B cell (primary cell): ENCODE measurements at regions not wholly inside any gene's neighbourhood (a gene's known extent, or its start where the extent isn't known, plus 50 kb on each side); places are given as distances from the start of the nearest gene placed in this dataset.

Experiments
- ATAC-seq: fragments of 200-7000 bp; cut with Tn5 transposase; one replicate; pipeline ENCODE4 v1.10.0; 2021; ENCODE audit warnings: low read depth, mild to moderate bottlenecking, moderate number of reproducible peaks, moderate library complexity
- CTCF ChIA-PET: fragments of 350-600 bp; sonication (Branson Sonifier 250); formaldehyde crosslinking; loops from one replicate; lab custom pipeline; 2021; ENCODE audit warnings: antibody characterized with exemption, inconsistent platforms; lab: Charles Lee
- POLR2A ChIA-PET: fragments of 350-600 bp; sonication (Branson Sonifier 250); formaldehyde crosslinking; loops from one replicate; lab custom pipeline; 2021; ENCODE audit warnings: antibody characterized with exemption; lab: Charles Lee
- DNase-seq: peaks from one replicate; pipeline ENCODE4 v3.0.0; 2013
- H2AFZ ChIP-seq: 2 replicates; pipeline ENCODE4 v1.6.1; 2012; ENCODE audit warnings: mild to moderate bottlenecking, low read depth, low read length; ENCODE audit not compliant: insufficient read depth, poor library complexity, severe bottlenecking
- H3K27ac ChIP-seq, 2 donors: 1 replicate in 1 of 2; 2 replicates in 1 of 2; pipeline ENCODE4 v1.5.1; 2012 to 2013; ENCODE audit warnings: low read length in 2 of 2, mild to moderate bottlenecking in 2 of 2, moderate library complexity in 1 of 2
- H3K27me3 ChIP-seq, 4 experiments: fragments of 200-600 bp in 1 of 4; sonication (generic) in 1 of 4; replicated peaks in 1 of 4; 1 replicate in 2 of 4; 2 replicates in 2 of 4; pipeline versions ENCODE4 v1.6.1 to v1.7.0; 2013 to 2016; ENCODE audit warnings: low read length in 3 of 4, mild to moderate bottlenecking in 2 of 4, mixed read lengths in 1 of 4, moderate library complexity in 1 of 4; ENCODE audit not compliant: insufficient read depth in 4 of 4, control insufficient read depth in 3 of 4; ENCODE audit errors: control extremely low read depth in 1 of 4
- H3K36me3 ChIP-seq, 2 experiments: replicated peaks in 1 of 2; 1 replicate in 1 of 2; 2 replicates in 1 of 2; pipeline versions ENCODE4 v1.6.1 to v1.7.1; 2013; ENCODE audit warnings: low read length in 1 of 2; ENCODE audit not compliant: insufficient read depth in 2 of 2, control insufficient read depth in 1 of 2; ENCODE audit errors: control extremely low read depth in 1 of 2, extremely low read depth in 1 of 2
- H3K4me1 ChIP-seq, 2 donors: fragments of 200-600 bp in 1 of 2; sonication (generic) in 1 of 2; 1 replicate in 1 of 2; 2 replicates in 1 of 2; pipeline versions ENCODE4 v1.5.1 to v1.6.1; 2013 to 2017; ENCODE audit warnings: low read length in 2 of 2; ENCODE audit not compliant: control insufficient read depth in 2 of 2, insufficient read depth in 2 of 2
- H3K4me2 ChIP-seq: replicated peaks from 2 replicates; pipeline ENCODE3; 2012; ENCODE audit warnings: mild to moderate bottlenecking, low read depth, low read length; ENCODE audit not compliant: poor library complexity, severe bottlenecking
- H3K4me3 ChIP-seq, 5 experiments: fragments of 200-600 bp in 1 of 5; sonication (generic) in 1 of 5; 1 replicate in 3 of 5; 2 replicates in 2 of 5; pipeline versions ENCODE4 v1.5.1 to v1.7.0; 2011 to 2016; ENCODE audit warnings: low read length in 4 of 5, mild to moderate bottlenecking in 4 of 5, low read depth in 2 of 5, control low read depth in 1 of 5, moderate library complexity in 1 of 5; ENCODE audit not compliant: insufficient read depth in 1 of 5; ENCODE audit errors: control extremely low read depth in 1 of 5, extremely low read depth in 1 of 5
- H3K79me2 ChIP-seq: fragments of 200-600 bp; sonication (generic); one replicate; pipeline ENCODE4 v1.6.0; 2016; ENCODE audit warnings: low read length; ENCODE audit not compliant: control insufficient read depth, insufficient read depth
- H3K9ac ChIP-seq: fragments of 200-600 bp; sonication (generic); 2 replicates; pipeline ENCODE4 v1.6.1; 2017; ENCODE audit warnings: mild to moderate bottlenecking, low read length, moderate library complexity
- H3K9me3 ChIP-seq, 3 donors: one replicate each; pipeline versions ENCODE4 v1.6.1 to v1.7.1; 2013; ENCODE audit warnings: low read length in 2 of 3; ENCODE audit not compliant: control insufficient read depth in 2 of 3, insufficient read depth in 1 of 3; ENCODE audit errors: control extremely low read depth in 1 of 3
- H4K20me1 ChIP-seq: 2 replicates; pipeline ENCODE4 v1.6.0; 2012; ENCODE audit warnings: mild to moderate bottlenecking, low read length; ENCODE audit not compliant: insufficient read depth, control insufficient read depth, poor library complexity, severe bottlenecking
- H3K27ac Mint-ChIP-seq: one replicate; pipeline ENCODE4 v1.8.0; 2021; ENCODE audit warnings: mixed read lengths
- H3K27me3 Mint-ChIP-seq: one replicate; pipeline ENCODE4 v1.8.0; 2021; ENCODE audit warnings: mixed read lengths
- H3K4me1 Mint-ChIP-seq: one replicate; pipeline ENCODE4 v1.8.0; 2021; ENCODE audit warnings: mixed read lengths
- H3K4me3 Mint-ChIP-seq: one replicate; pipeline ENCODE4 v1.8.0; 2021; ENCODE audit warnings: mixed read lengths
- H3K9me3 Mint-ChIP-seq: one replicate; pipeline ENCODE4 v1.8.0; 2022; ENCODE audit warnings: mixed read lengths; ENCODE audit not compliant: insufficient read depth
- EZH2 ChIP-seq: IDR thresholded peaks from 2 replicates; pipeline ENCODE4 v1.6.1; 2012; ENCODE audit warnings: borderline replicate concordance, low read depth, mild to moderate bottlenecking, moderate library complexity, low read length; ENCODE audit not compliant: insufficient read depth, poor library complexity, severe bottlenecking
- WGBS: methylation state at CpG from one replicate; pipeline ENCODE4 v1.1.5; 2013; ENCODE audit warnings: missing lambda C conversion rate; ENCODE audit not compliant: insufficient coverage; 5-methylcytosine and 5-hydroxymethylcytosine counted together
- intact Hi-C: fragments of 100-400 bp; cut with micrococcal nuclease; formaldehyde crosslinking; loops from one replicate; pipeline ENCODE4 v1.10.0; 2022
- TF ChIP-seq, protein P1 (sequence below): fragments of 200-600 bp; IDR thresholded peaks from one replicate; pipeline ENCODE4 v1.8.0; 2022; ENCODE audit warnings: antibody characterized with exemption, mild to moderate bottlenecking

DNA sequence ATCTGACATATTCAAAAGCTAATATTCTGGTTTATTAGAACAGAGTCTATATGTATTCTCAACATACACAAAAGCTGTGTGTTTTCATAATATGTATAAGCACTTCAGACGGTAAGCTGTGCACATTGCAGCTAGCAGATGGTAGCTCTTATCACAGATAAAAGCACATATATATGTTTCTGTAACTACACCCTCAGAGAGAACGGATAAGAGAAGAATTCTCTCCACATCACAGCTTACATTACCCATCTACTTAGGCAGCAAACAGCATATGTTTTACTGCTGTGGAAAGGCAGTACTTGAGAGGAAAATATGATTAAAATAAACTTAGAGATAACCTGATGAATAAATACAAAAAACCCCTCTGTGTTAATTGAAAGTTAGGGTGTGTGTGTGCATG is 450.9 kb upstream of the ZNF608 start:
- intact Hi-C loops, result no loop called here
- Histone ChIP-seq H2AFZ (no peak overlapping the region), H3K36me3 (no peaks in the 10 kb centered on the region), H4K20me1 (no peaks in the 10 kb centered on the region), H3K4me2 (no peak overlapping the region), H3K4me1 (peaks cover 0 to 7% of the 10 kb centered on the region in 2 donors), H3K4me3 (no peak overlapping the region), H3K79me2 (no peaks in the 10 kb centered on the region), H3K9ac (no peak overlapping the region), H3K27me3 (no peaks in the 10 kb centered on the region), H3K9me3 (no peaks in the 10 kb centered on the region), H3K27ac (no peak overlapping the region)
- DNase-seq (no peak), ATAC-seq (no peak)
- H3K4me1 Mint-ChIP-seq, result peaks cover 10% of the 10 kb centered on the region
- ChIA-PET POLR2A (no interaction called here), CTCF (no interaction called here)
- TF ChIP-seq, protein P1, sequence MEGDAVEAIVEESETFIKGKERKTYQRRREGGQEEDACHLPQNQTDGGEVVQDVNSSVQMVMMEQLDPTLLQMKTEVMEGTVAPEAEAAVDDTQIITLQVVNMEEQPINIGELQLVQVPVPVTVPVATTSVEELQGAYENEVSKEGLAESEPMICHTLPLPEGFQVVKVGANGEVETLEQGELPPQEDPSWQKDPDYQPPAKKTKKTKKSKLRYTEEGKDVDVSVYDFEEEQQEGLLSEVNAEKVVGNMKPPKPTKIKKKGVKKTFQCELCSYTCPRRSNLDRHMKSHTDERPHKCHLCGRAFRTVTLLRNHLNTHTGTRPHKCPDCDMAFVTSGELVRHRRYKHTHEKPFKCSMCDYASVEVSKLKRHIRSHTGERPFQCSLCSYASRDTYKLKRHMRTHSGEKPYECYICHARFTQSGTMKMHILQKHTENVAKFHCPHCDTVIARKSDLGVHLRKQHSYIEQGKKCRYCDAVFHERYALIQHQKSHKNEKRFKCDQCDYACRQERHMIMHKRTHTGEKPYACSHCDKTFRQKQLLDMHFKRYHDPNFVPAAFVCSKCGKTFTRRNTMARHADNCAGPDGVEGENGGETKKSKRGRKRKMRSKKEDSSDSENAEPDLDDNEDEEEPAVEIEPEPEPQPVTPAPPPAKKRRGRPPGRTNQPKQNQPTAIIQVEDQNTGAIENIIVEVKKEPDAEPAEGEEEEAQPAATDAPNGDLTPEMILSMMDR, result no peak
- TF ChIP-seq EZH2, result no peak
- no peaks in the 10 kb centered on the region for H3K27me3 Mint-ChIP-seq
- H3K4me3 Mint-ChIP-seq, result no peak overlapping the region
- H3K9me3 Mint-ChIP-seq, result no peaks in the 10 kb centered on the region
- no CpG with 5 or more reads among the region's 2 CpGs for WGBS
- H3K27ac Mint-ChIP-seq, result no peak overlapping the region

DNA sequence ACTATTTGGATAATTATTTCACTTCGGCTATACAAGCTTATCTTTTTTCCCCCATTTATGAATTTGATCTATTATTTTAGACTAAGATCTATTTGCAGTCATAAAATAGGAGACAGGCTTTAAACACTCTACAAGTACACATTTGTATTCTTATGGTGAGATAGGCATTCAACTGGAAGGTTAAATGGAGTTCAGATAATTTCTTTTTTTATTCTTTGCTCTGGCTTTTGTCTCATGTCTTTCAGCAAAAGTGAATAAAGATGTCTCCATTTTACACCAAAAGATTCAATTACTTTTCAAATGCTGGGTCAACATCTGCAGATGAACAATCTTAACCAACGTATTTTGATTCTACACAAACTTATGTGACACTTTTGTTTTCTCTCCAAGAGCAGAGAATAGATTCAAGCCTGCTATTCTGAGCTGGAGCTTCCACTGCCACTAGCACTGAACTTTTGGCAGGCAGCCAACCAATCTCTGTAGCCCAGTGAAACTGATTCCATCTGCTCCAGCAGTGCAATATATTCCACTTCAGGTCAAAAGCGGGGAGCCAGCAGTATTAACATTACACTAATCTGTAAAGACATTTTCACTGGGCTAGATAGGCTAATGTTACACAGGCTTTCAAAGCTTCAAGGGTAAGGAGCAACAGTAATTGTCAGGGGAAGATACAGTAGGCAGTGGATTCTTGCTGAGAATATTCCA is 452.0 kb upstream of the ZNF608 start:
- WGBS, result 75% methylated on average over 1 of the region's 3 CpGs
- H3K79me2 ChIP-seq, result no peaks in the 10 kb centered on the region
- no peak for DNase-seq
- no peak overlapping the region for H3K4me3 ChIP-seq
- H4K20me1 ChIP-seq, result no peaks in the 10 kb centered on the region
- no peak overlapping the region for H3K27ac Mint-ChIP-seq
- TF ChIP-seq, protein P1, result no peak
- TF ChIP-seq EZH2, result no peak
- H3K4me3 Mint-ChIP-seq, result no peak overlapping the region
- H3K4me1 ChIP-seq, result peaks cover 0 to 7% of the 10 kb centered on the region in 2 donors
- no peaks in the 10 kb centered on the region for H3K27me3 Mint-ChIP-seq
- no peak overlapping the region for H3K9ac ChIP-seq
- POLR2A ChIA-PET, result interaction anchor here (0.8 kb wide), 1 partner anchor 61 kb away, joined by 3 read pairs; no protein-coding TSS in a partner anchor
- CTCF ChIA-PET, result no interaction called here
- no peaks in the 10 kb centered on the region for H3K27me3 ChIP-seq
- intact Hi-C loops, result no loop called here
- ATAC-seq, result no peak
- H3K9me3 Mint-ChIP-seq, result no peaks in the 10 kb centered on the region
- H2AFZ ChIP-seq, result no peak overlapping the region
- no peaks in the 10 kb centered on the region for H3K36me3 ChIP-seq
- H3K4me1 Mint-ChIP-seq, result peaks cover 10% of the 10 kb centered on the region
- H3K9me3 ChIP-seq, result no peaks in the 10 kb centered on the region
- no peak overlapping the region for H3K4me2 ChIP-seq
- no peak overlapping the region for H3K27ac ChIP-seq
